Breast epithelium (tissue), 3 donors: ENCODE measurements at regions not wholly inside any gene's neighbourhood (a gene's known extent, or its start where the extent isn't known, plus 50 kb on each side); places are given as distances from the start of the nearest gene placed in this dataset.

ENCODE experiments used
- POLR2A ChIP-seq: fragments of 450-650 bp; IDR thresholded peaks from one replicate; pipeline ENCODE4 v1.6.1; 2016; ENCODE audit warnings: antibody characterized with exemption, mild to moderate bottlenecking, moderate library complexity
- POLR2AphosphoS5 ChIP-seq, 3 donors: sonication (generic); formaldehyde crosslinking; IDR thresholded peaks; one replicate each; pipeline ENCODE4 v1.6.1; 2017; ENCODE audit warnings: antibody characterized with exemption in 3 of 3
- TF ChIP-seq, protein P1 (sequence below), 3 donors: fragments of 450-650 bp; IDR thresholded peaks; one replicate each; pipeline ENCODE4 v1.5.1; 2016 to 2017; ENCODE audit warnings: antibody characterized with exemption in 3 of 3, mild to moderate bottlenecking in 3 of 3, moderate library complexity in 3 of 3

DNA sequence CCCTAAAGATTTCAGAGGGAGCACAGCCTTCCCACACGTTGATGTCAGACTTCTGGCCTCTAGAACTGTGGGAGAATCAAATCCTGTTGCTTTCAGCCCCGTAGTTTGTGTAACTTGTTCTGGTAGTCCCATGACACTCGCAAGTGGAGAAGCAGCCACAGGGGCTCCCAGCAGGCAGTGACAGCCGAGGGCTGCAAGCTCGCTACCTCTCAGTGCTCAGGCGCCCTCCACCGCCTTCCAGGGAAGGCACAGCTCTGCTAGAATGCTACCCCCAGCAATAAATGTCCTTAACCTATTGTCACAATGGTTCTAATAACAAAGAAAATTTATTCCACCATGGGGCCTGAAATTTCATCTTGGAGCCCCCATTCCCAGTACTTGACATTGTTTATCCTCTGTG lies 143.1 kb upstream of the ZNF236 start:
- no peak for TF ChIP-seq POLR2AphosphoS5 (IDR thresholded peaks at IDR 0.05)
- TF ChIP-seq, protein P1, sequence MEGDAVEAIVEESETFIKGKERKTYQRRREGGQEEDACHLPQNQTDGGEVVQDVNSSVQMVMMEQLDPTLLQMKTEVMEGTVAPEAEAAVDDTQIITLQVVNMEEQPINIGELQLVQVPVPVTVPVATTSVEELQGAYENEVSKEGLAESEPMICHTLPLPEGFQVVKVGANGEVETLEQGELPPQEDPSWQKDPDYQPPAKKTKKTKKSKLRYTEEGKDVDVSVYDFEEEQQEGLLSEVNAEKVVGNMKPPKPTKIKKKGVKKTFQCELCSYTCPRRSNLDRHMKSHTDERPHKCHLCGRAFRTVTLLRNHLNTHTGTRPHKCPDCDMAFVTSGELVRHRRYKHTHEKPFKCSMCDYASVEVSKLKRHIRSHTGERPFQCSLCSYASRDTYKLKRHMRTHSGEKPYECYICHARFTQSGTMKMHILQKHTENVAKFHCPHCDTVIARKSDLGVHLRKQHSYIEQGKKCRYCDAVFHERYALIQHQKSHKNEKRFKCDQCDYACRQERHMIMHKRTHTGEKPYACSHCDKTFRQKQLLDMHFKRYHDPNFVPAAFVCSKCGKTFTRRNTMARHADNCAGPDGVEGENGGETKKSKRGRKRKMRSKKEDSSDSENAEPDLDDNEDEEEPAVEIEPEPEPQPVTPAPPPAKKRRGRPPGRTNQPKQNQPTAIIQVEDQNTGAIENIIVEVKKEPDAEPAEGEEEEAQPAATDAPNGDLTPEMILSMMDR (IDR thresholded peaks at IDR 0.05): no peak
- no peak for TF ChIP-seq POLR2A
